ENCODE measurements at regions not wholly inside any gene's neighbourhood (a gene's known extent, or its start where the extent isn't known, plus 50 kb on each side); places are given as distances from the start of the nearest gene placed in this dataset.

DNA sequence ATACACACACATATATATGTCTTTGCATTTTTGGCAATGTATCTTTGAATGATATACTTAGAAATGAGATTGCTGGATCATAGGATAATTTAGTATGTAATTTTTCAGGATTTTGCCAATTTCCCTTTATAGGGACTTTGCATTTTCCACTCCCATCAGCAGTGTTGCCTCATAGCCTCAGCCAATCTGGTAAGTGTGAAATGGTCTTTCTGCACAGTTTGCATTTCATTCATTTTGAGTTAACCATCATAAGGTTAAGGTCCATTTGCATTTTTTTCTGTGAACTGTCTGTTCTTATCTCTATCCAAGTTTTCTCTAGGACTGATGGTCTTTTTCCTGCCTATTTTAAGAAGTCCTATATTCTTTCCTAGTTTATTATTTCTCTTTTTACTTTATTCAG is 474.8 kb downstream of the ZNF674 start:
- TF ChIP-seq, protein P1, sequence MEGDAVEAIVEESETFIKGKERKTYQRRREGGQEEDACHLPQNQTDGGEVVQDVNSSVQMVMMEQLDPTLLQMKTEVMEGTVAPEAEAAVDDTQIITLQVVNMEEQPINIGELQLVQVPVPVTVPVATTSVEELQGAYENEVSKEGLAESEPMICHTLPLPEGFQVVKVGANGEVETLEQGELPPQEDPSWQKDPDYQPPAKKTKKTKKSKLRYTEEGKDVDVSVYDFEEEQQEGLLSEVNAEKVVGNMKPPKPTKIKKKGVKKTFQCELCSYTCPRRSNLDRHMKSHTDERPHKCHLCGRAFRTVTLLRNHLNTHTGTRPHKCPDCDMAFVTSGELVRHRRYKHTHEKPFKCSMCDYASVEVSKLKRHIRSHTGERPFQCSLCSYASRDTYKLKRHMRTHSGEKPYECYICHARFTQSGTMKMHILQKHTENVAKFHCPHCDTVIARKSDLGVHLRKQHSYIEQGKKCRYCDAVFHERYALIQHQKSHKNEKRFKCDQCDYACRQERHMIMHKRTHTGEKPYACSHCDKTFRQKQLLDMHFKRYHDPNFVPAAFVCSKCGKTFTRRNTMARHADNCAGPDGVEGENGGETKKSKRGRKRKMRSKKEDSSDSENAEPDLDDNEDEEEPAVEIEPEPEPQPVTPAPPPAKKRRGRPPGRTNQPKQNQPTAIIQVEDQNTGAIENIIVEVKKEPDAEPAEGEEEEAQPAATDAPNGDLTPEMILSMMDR (IDR thresholded peaks at IDR 0.05) = no peak
- TF ChIP-seq POLR2A (IDR thresholded peaks at IDR 0.05) = no peak

Data from thyroid gland (tissue), 4 donors.